ENCODE measurements at regions not wholly inside any gene's neighbourhood (a gene's known extent, or its start where the extent isn't known, plus 50 kb on each side); places are given as distances from the start of the nearest gene placed in this dataset.
"Not testable (repeated sequence)": the region's sequence is repeated elsewhere in the genome, so short reads cannot be mapped to it uniquely, and the experiment has no call there.

- Histone ChIP-seq H3K4me1 (ENCODE audit: insufficient read depth, low read length) (no peaks in the 10 kb centered on the region), H3K4me3 (ENCODE audit: low read length) (no peak overlapping the region), H3K27me3 (ENCODE audit: insufficient read depth, low read length, poor library complexity, severe bottlenecking) (no peaks in the 10 kb centered on the region), H3K9me3 (ENCODE audit: low read length) (no peaks in the 10 kb centered on the region), H3K27ac (ENCODE audit: low read depth, low read length) (no peak overlapping the region), H3K36me3 (ENCODE audit: insufficient read depth, low read length) (no peaks in the 10 kb centered on the region)
- H3K4me3 Mint-ChIP-seq: no peak overlapping the region
- H3K9me3 Mint-ChIP-seq: peaks cover 4 to 23% (median 6%) of the 10 kb centered on the region in 5 donors
- DNase-seq: no peak
- H3K4me1 Mint-ChIP-seq: no peaks in the 10 kb centered on the region
- H3K27ac Mint-ChIP-seq: no peak overlapping the region
- CTCF ChIA-PET: no interaction called here
- H3K36me3 Mint-ChIP-seq: no peaks in the 10 kb centered on the region
- POLR2A ChIA-PET: no interaction called here
- H3K27me3 Mint-ChIP-seq: peaks cover 0 to 5% of the 10 kb centered on the region in 2 donors
Measured at GRCh38 chr12:33182485-33182884, 257.1 kb downstream of the SYT10 start.

- peaks cover 0 to 15% (median 8%) of the 10 kb centered on the region in 5 donors for H3K9me3 Mint-ChIP-seq
Measured at GRCh38 chr12:33180918-33181317, 258.7 kb downstream of the SYT10 start.

GRCh38 chr12:33166260-33166659, 269.7 kb upstream of the PKP2 start:
- DNase-seq; H3K27me3 Mint-ChIP-seq; POLR2A ChIA-PET; H3K27ac ChIP-seq (ENCODE audit: low read depth, low read length); H3K36me3 Mint-ChIP-seq; H3K4me3 Mint-ChIP-seq; H3K4me3 ChIP-seq (ENCODE audit: low read length); H3K36me3 ChIP-seq (ENCODE audit: insufficient read depth, low read length); CTCF ChIA-PET; H3K27me3 ChIP-seq (ENCODE audit: insufficient read depth, low read length, poor library complexity, severe bottlenecking); H3K4me1 Mint-ChIP-seq; H3K4me1 ChIP-seq (ENCODE audit: insufficient read depth, low read length); H3K27ac Mint-ChIP-seq; H3K9me3 ChIP-seq (ENCODE audit: low read length): not testable (repeated sequence)
- H3K9me3 Mint-ChIP-seq: peaks cover 16 to 24% (median 19%) of the 10 kb centered on the region in 5 donors

More at GRCh38 chr12:33180918-33181317, 258.7 kb downstream of the SYT10 start:
- Mint-ChIP-seq H3K36me3 (no peaks in the 10 kb centered on the region), H3K4me1 (no peaks in the 10 kb centered on the region), H3K27ac (no peak overlapping the region), H3K27me3 (peaks cover 0 to 3% of the 10 kb centered on the region in 2 donors), H3K4me3 (no peak overlapping the region)
- Histone ChIP-seq H3K27me3 (ENCODE audit: insufficient read depth, low read length, poor library complexity, severe bottlenecking) (no peaks in the 10 kb centered on the region), H3K36me3 (ENCODE audit: insufficient read depth, low read length) (no peaks in the 10 kb centered on the region), H3K9me3 (ENCODE audit: low read length) (no peaks in the 10 kb centered on the region), H3K4me1 (ENCODE audit: insufficient read depth, low read length) (no peaks in the 10 kb centered on the region), H3K4me3 (ENCODE audit: low read length) (no peak overlapping the region), H3K27ac (ENCODE audit: low read depth, low read length) (no peak overlapping the region)
- POLR2A ChIA-PET: interaction anchor here (0.5 kb wide), 1 partner anchor 841 kb away, joined by 4 read pairs; no protein-coding TSS in a partner anchor
- CTCF ChIA-PET: no interaction called here
- DNase-seq: no peak

GRCh38 chr12:33156042-33156441, 259.5 kb upstream of the PKP2 start:
- no peaks in the 10 kb centered on the region for H3K27me3 Mint-ChIP-seq
- CTCF ChIA-PET: no interaction called here
- no peaks in the 10 kb centered on the region for H3K36me3 Mint-ChIP-seq
- H3K4me1 ChIP-seq (ENCODE audit: insufficient read depth, low read length): no peaks in the 10 kb centered on the region
- no peaks in the 10 kb centered on the region for H3K9me3 ChIP-seq (ENCODE audit: low read length)
- H3K27ac ChIP-seq (ENCODE audit: low read depth, low read length): no peak overlapping the region
- no peak overlapping the region for H3K27ac Mint-ChIP-seq
- H3K27me3 ChIP-seq (ENCODE audit: insufficient read depth, low read length, poor library complexity, severe bottlenecking): no peaks in the 10 kb centered on the region
- H3K9me3 Mint-ChIP-seq: peaks cover 7 to 32% (median 21%) of the 10 kb centered on the region in 5 donors
- DNase-seq: no peak
- H3K36me3 ChIP-seq (ENCODE audit: insufficient read depth, low read length): no peaks in the 10 kb centered on the region
- no peak overlapping the region for H3K4me3 ChIP-seq (ENCODE audit: low read length)
- POLR2A ChIA-PET: no interaction called here
- no peak overlapping the region for H3K4me3 Mint-ChIP-seq
- H3K4me1 Mint-ChIP-seq: no peaks in the 10 kb centered on the region

- H3K27ac Mint-ChIP-seq; H3K27ac ChIP-seq (ENCODE audit: low read depth, low read length); H3K9me3 ChIP-seq (ENCODE audit: low read length); H3K27me3 Mint-ChIP-seq; H3K36me3 Mint-ChIP-seq; DNase-seq; CTCF ChIA-PET; H3K27me3 ChIP-seq (ENCODE audit: insufficient read depth, low read length, poor library complexity, severe bottlenecking); H3K4me3 ChIP-seq (ENCODE audit: low read length); H3K4me3 Mint-ChIP-seq; H3K4me1 Mint-ChIP-seq; H3K4me1 ChIP-seq (ENCODE audit: insufficient read depth, low read length); H3K36me3 ChIP-seq (ENCODE audit: insufficient read depth, low read length): not testable (repeated sequence)
- peaks cover 4 to 29% (median 11%) of the 10 kb centered on the region in 5 donors for H3K9me3 Mint-ChIP-seq
- POLR2A ChIA-PET: interaction anchor here (0.5 kb wide), 1 partner anchor 744 kb away, joined by 3 read pairs; no protein-coding TSS in a partner anchor
Measured at GRCh38 chr12:33147292-33147691, 250.7 kb upstream of the PKP2 start.

- peaks cover 0 to 5% (median 0%) of the 10 kb centered on the region in 5 donors for H3K9me3 Mint-ChIP-seq
- CTCF ChIA-PET: no interaction called here
- no peaks in the 10 kb centered on the region for H3K4me1 Mint-ChIP-seq
- H3K9me3 ChIP-seq (ENCODE audit: low read length): no peaks in the 10 kb centered on the region
- H3K27me3 ChIP-seq (ENCODE audit: insufficient read depth, low read length, poor library complexity, severe bottlenecking): no peaks in the 10 kb centered on the region
- no peak overlapping the region for H3K4me3 Mint-ChIP-seq
- no peaks in the 10 kb centered on the region for H3K36me3 Mint-ChIP-seq
- no peak overlapping the region for H3K27ac Mint-ChIP-seq
- no peaks in the 10 kb centered on the region for H3K36me3 ChIP-seq (ENCODE audit: insufficient read depth, low read length)
- no peak overlapping the region for H3K4me3 ChIP-seq (ENCODE audit: low read length)
- H3K27me3 Mint-ChIP-seq: peaks cover 0 to 4% of the 10 kb centered on the region in 2 donors
- POLR2A ChIA-PET: no interaction called here
- H3K4me1 ChIP-seq (ENCODE audit: insufficient read depth, low read length): no peaks in the 10 kb centered on the region
- H3K27ac ChIP-seq (ENCODE audit: low read depth, low read length): no peak overlapping the region
- no peak for DNase-seq
Measured at GRCh38 chr12:33129500-33129899, 232.9 kb upstream of the PKP2 start.

GRCh38 chr12:33125755-33126154, 229.2 kb upstream of the PKP2 start:
- H3K27me3 Mint-ChIP-seq: peaks cover 0 to 1% of the 10 kb centered on the region in 2 donors
- no peaks in the 10 kb centered on the region for H3K27me3 ChIP-seq (ENCODE audit: insufficient read depth, low read length, poor library complexity, severe bottlenecking)
- no peaks in the 10 kb centered on the region for H3K36me3 Mint-ChIP-seq
- H3K27ac Mint-ChIP-seq: no peak overlapping the region
- H3K9me3 ChIP-seq (ENCODE audit: low read length): no peaks in the 10 kb centered on the region
- ChIA-PET CTCF (no interaction called here), POLR2A (no interaction called here)
- H3K27ac ChIP-seq (ENCODE audit: low read depth, low read length): no peak overlapping the region
- no peak for DNase-seq
- no peaks in the 10 kb centered on the region for H3K36me3 ChIP-seq (ENCODE audit: insufficient read depth, low read length)
- peaks cover 0 to 2% (median 0%) of the 10 kb centered on the region in 5 donors for H3K9me3 Mint-ChIP-seq
- no peaks in the 10 kb centered on the region for H3K4me1 ChIP-seq (ENCODE audit: insufficient read depth, low read length)
- H3K4me3 Mint-ChIP-seq: no peak overlapping the region
- H3K4me3 ChIP-seq (ENCODE audit: low read length): no peak overlapping the region
- no peaks in the 10 kb centered on the region for H3K4me1 Mint-ChIP-seq

- Histone ChIP-seq H3K4me3 (ENCODE audit: low read length) (no peak overlapping the region), H3K27me3 (ENCODE audit: insufficient read depth, low read length, poor library complexity, severe bottlenecking) (no peaks in the 10 kb centered on the region), H3K9me3 (ENCODE audit: low read length) (no peaks in the 10 kb centered on the region), H3K27ac (ENCODE audit: low read depth, low read length) (no peak overlapping the region), H3K4me1 (ENCODE audit: insufficient read depth, low read length) (no peaks in the 10 kb centered on the region), H3K36me3 (ENCODE audit: insufficient read depth, low read length) (no peaks in the 10 kb centered on the region)
- Mint-ChIP-seq H3K27me3 (no peaks in the 10 kb centered on the region), H3K27ac (no peak overlapping the region), H3K36me3 (no peaks in the 10 kb centered on the region), H3K9me3 (peaks cover 0 to 5% (median 0%) of the 10 kb centered on the region in 5 donors), H3K4me1 (no peaks in the 10 kb centered on the region), H3K4me3 (no peak overlapping the region)
- ChIA-PET POLR2A (no interaction called here), CTCF (no interaction called here)
- no peak for DNase-seq
Measured at GRCh38 chr12:33116284-33116683, 219.7 kb upstream of the PKP2 start.

GRCh38 chr12:33115716-33116115, 219.1 kb upstream of the PKP2 start:
- CTCF ChIA-PET: no interaction called here
- Mint-ChIP-seq H3K36me3 (no peaks in the 10 kb centered on the region), H3K4me1 (no peaks in the 10 kb centered on the region), H3K27me3 (no peaks in the 10 kb centered on the region), H3K4me3 (no peak overlapping the region), H3K9me3 (peaks cover 0 to 5% (median 0%) of the 10 kb centered on the region in 5 donors), H3K27ac (no peak overlapping the region)
- Histone ChIP-seq H3K4me1 (ENCODE audit: insufficient read depth, low read length) (no peaks in the 10 kb centered on the region), H3K27me3 (ENCODE audit: insufficient read depth, low read length, poor library complexity, severe bottlenecking) (no peaks in the 10 kb centered on the region), H3K4me3 (ENCODE audit: low read length) (no peak overlapping the region), H3K9me3 (ENCODE audit: low read length) (no peaks in the 10 kb centered on the region), H3K36me3 (ENCODE audit: insufficient read depth, low read length) (no peaks in the 10 kb centered on the region), H3K27ac (ENCODE audit: low read depth, low read length) (no peak overlapping the region)
- no peak for DNase-seq
- POLR2A ChIA-PET: no interaction called here

All from CD8-positive, alpha-beta memory T cell (primary cell).